Right lobe of liver (tissue), 4 donors: ENCODE measurements at regions not wholly inside any gene's neighbourhood (a gene's known extent, or its start where the extent isn't known, plus 50 kb on each side); places are given as distances from the start of the nearest gene placed in this dataset.

Experiments used
- CTCF ChIP-seq, 4 donors: fragments of 200-600 bp in 3 of 4; fragments of 450-650 bp in 1 of 4; IDR thresholded peaks; one replicate each; pipeline versions ENCODE4 v1.5.1 to v1.8.0; 2016 to 2022; ENCODE audit warnings: antibody characterized with exemption in 4 of 4, mild to moderate bottlenecking in 2 of 4
- POLR2A ChIP-seq: fragments of 450-650 bp; IDR thresholded peaks from one replicate; pipeline ENCODE4 v1.6.1; 2017; ENCODE audit warnings: antibody characterized with exemption, mild to moderate bottlenecking
- donor health status: DM: no; HTN: no; CAD: no.
- donor health status: DM: no; HTN: no; CAD: no.
- donor health status: DM: no; HTN: yes; CAD: no.

- TF ChIP-seq CTCF (IDR thresholded peaks at IDR 0.05) (no peak), POLR2A (no peak)
Observed at GRCh38 chr1:115225993-115226685, 111.9 kb downstream of the NGF start.
